H1 (cell line): ENCODE measurements at regions not wholly inside any gene's neighbourhood (a gene's known extent, or its start where the extent isn't known, plus 50 kb on each side); places are given as distances from the start of the nearest gene placed in this dataset.
"Not testable (repeated sequence)": the region's sequence is repeated elsewhere in the genome, so short reads cannot be mapped to it uniquely, and the experiment has no call there.

ENCODE experiments used
- CTCF ChIA-PET: fragments of 300-600 bp; sonication (Branson Sonifier 250); formaldehyde crosslinking; loops from one replicate; lab custom pipeline; 2021; ENCODE audit not compliant: partially characterized antibody; lab: Charles Lee
- POLR2A ChIA-PET: fragments of 300-600 bp; sonication (Branson Sonifier 250); formaldehyde crosslinking; loops from one replicate; lab custom pipeline; 2021; ENCODE audit warnings: inconsistent platforms; ENCODE audit not compliant: partially characterized antibody; lab: Charles Lee
- DNase-seq, 2 experiments: peaks; one replicate each; pipeline versions ENCODE4 v3.0.0 to v3.0.0-alpha.2; 2010 to 2022; ENCODE audit warnings: low spot score in 2 of 2, low read depth in 1 of 2, mixed read lengths in 1 of 2
- FAIRE-seq: peaks from 2 replicates; lab custom pipeline; 2011; peaks lifted over from hg19 to GRCh38; lab: Jason Lieb, UNC
- H2AFZ ChIP-seq: 2 replicates; pipeline ENCODE4 v1.8.1; 2012; ENCODE audit warnings: low read length, inconsistent platforms
- H2AK5ac ChIP-seq: 2 replicates; pipeline ENCODE4 v1.6.1; 2013; ENCODE audit warnings: low read depth, low read length
- H2BK120ac ChIP-seq: replicated peaks from 2 replicates; pipeline ENCODE3; 2013; ENCODE audit warnings: low read depth, low read length, inconsistent platforms
- H2BK12ac ChIP-seq: 2 replicates; pipeline ENCODE4 v1.6.1; 2013; ENCODE audit warnings: low read depth, low read length
- H2BK15ac ChIP-seq: 2 replicates; pipeline ENCODE4 v1.6.1; 2013; ENCODE audit warnings: low read length
- H2BK20ac ChIP-seq: 2 replicates; pipeline ENCODE4 v1.6.1; 2013; ENCODE audit warnings: low read length
- H2BK5ac ChIP-seq: 2 replicates; pipeline ENCODE4 v1.6.1; 2013; ENCODE audit warnings: low read depth, low read length
- H3K14ac ChIP-seq: 2 replicates; pipeline ENCODE4 v1.6.1; 2013; ENCODE audit warnings: inconsistent platforms; ENCODE audit not compliant: insufficient read length
- H3K18ac ChIP-seq: 2 replicates; pipeline ENCODE4 v1.6.1; 2013; ENCODE audit warnings: low read length; ENCODE audit errors: extremely low read depth
- H3K23ac ChIP-seq: 2 replicates; pipeline ENCODE4 v1.6.1; 2013; ENCODE audit warnings: inconsistent platforms; ENCODE audit not compliant: insufficient read length
- H3K23me2 ChIP-seq: 2 replicates; pipeline ENCODE4 v1.6.1; 2013; ENCODE audit warnings: low read depth, low read length
- H3K27ac ChIP-seq: 2 replicates; pipeline ENCODE4 v1.6.1; 2011; ENCODE audit warnings: low read depth, low read length, inconsistent platforms
- H3K27me3 ChIP-seq, 4 experiments: replicated peaks in 1 of 4; 1 replicate in 1 of 4; 2 replicates in 3 of 4; pipeline versions ENCODE4 v1.6.1 to v1.8.1; 2011 to 2013; ENCODE audit warnings: low read length in 3 of 4, mild to moderate bottlenecking in 3 of 4, inconsistent platforms in 2 of 4, mixed read lengths in 2 of 4, moderate library complexity in 1 of 4; ENCODE audit not compliant: control insufficient read depth in 3 of 4, insufficient read depth in 3 of 4; ENCODE audit errors: extremely low read depth in 1 of 4
- H3K36me3 ChIP-seq, 4 experiments: 2 replicates each; pipeline versions ENCODE4 v1.6.1 to v1.8.1; 2011 to 2013; ENCODE audit warnings: mild to moderate bottlenecking in 4 of 4, low read length in 3 of 4, moderate library complexity in 2 of 4, control low read depth in 1 of 4, inconsistent platforms in 1 of 4; ENCODE audit not compliant: insufficient read depth in 4 of 4, control insufficient read depth in 2 of 4
- H3K4ac ChIP-seq: replicated peaks from 2 replicates; pipeline ENCODE3; 2013; ENCODE audit warnings: low read length, low read depth, mixed read lengths, inconsistent platforms; ENCODE audit not compliant: insufficient read length
- H3K4me1 ChIP-seq, 4 experiments: replicated peaks in 1 of 4; 1 replicate in 1 of 4; 2 replicates in 3 of 4; pipeline versions ENCODE4 v1.6.1 to v1.8.1; 2011 to 2013; ENCODE audit warnings: low read length in 3 of 4, inconsistent platforms in 2 of 4, mixed read lengths in 1 of 4; ENCODE audit not compliant: insufficient read depth in 4 of 4, control insufficient read depth in 3 of 4
- H3K4me2 ChIP-seq, 2 experiments: 2 replicates each; pipeline versions ENCODE4 v1.6.1 to v1.8.1; 2011 to 2013; ENCODE audit warnings: low read depth in 2 of 2, low read length in 2 of 2, control low read depth in 1 of 2, inconsistent platforms in 1 of 2, mild to moderate bottlenecking in 1 of 2; ENCODE audit not compliant: insufficient read depth in 1 of 2
- H3K4me3 ChIP-seq, 4 experiments: fragments of 200-600, 300-600 bp in 1 of 4; sonication (generic), shearing (Covaris generic), sonication (Bioruptor Twin) in 1 of 4; 2 replicates each; pipeline versions ENCODE4 v1.5.1 to v1.8.1; 2011 to 2016; ENCODE audit warnings: low read length in 4 of 4, low read depth in 3 of 4, control low read depth in 2 of 4, inconsistent platforms in 2 of 4, mild to moderate bottlenecking in 2 of 4, mixed read lengths in 1 of 4, moderate library complexity in 1 of 4; ENCODE audit not compliant: insufficient read depth in 2 of 4; ENCODE audit errors: extremely low read depth in 1 of 4
- H3K56ac ChIP-seq: replicated peaks from 2 replicates; pipeline ENCODE3; 2013; ENCODE audit warnings: low read depth, mild to moderate bottlenecking, mixed read lengths, low read length, inconsistent platforms; ENCODE audit not compliant: insufficient read length
- H3K79me1 ChIP-seq: 2 replicates; pipeline ENCODE4 v1.6.1; 2013; ENCODE audit warnings: low read depth, low read length, control low read depth
- H3K79me2 ChIP-seq, 2 experiments: 2 replicates each; pipeline versions ENCODE4 v1.6.1 to v1.8.1; 2012 to 2013; ENCODE audit warnings: low read length in 2 of 2, mild to moderate bottlenecking in 2 of 2, inconsistent platforms in 1 of 2; ENCODE audit not compliant: insufficient read depth in 2 of 2, control insufficient read depth in 1 of 2
- H3K9ac ChIP-seq, 4 experiments: replicated peaks in 1 of 4; 1 replicate in 1 of 4; 2 replicates in 3 of 4; pipeline versions ENCODE4 v1.6.1 to v1.8.1; 2011 to 2013; ENCODE audit warnings: low read depth in 3 of 4, low read length in 3 of 4, control low read depth in 2 of 4, mild to moderate bottlenecking in 2 of 4, moderate library complexity in 2 of 4, inconsistent platforms in 1 of 4; ENCODE audit errors: extremely low read depth in 1 of 4
- H3K9me3 ChIP-seq, 2 experiments: 2 replicates each; pipeline versions ENCODE4 v1.6.1 to v1.8.1; 2012 to 2013; ENCODE audit warnings: mild to moderate bottlenecking in 2 of 2, moderate library complexity in 2 of 2, control low read depth in 1 of 2, inconsistent platforms in 1 of 2, low read depth in 1 of 2, low read length in 1 of 2, mixed read lengths in 1 of 2; ENCODE audit not compliant: insufficient read depth in 2 of 2
- H4K20me1 ChIP-seq, 2 experiments: replicated peaks in 1 of 2; 2 replicates each; pipeline versions ENCODE3 to v1.8.1; 2011 to 2013; ENCODE audit warnings: inconsistent platforms in 2 of 2, low read length in 2 of 2, mild to moderate bottlenecking in 1 of 2; ENCODE audit not compliant: insufficient read depth in 2 of 2, control insufficient read depth in 1 of 2
- H4K5ac ChIP-seq: 2 replicates; pipeline ENCODE4 v1.6.1; 2013; ENCODE audit warnings: low read length, low read depth, mixed read lengths, inconsistent platforms; ENCODE audit not compliant: insufficient read length
- H4K8ac ChIP-seq: 2 replicates; pipeline ENCODE4 v1.8.0; 2013; ENCODE audit warnings: mild to moderate bottlenecking, moderate library complexity, low read length, inconsistent platforms; ENCODE audit not compliant: insufficient read depth; ENCODE audit errors: extremely low read depth
- H4K91ac ChIP-seq: replicated peaks from 2 replicates; pipeline ENCODE3; 2013; ENCODE audit warnings: low read length, mixed read lengths, inconsistent platforms; ENCODE audit not compliant: insufficient read length
- ASH2L ChIP-seq: fragments of 200-600, 300-600 bp; sonication (generic); IDR thresholded peaks from one replicate; pipeline ENCODE4 v1.7.1; 2017; ENCODE audit warnings: low read length
- WGBS, 2 experiments: shearing (Covaris generic) in 1 of 2; methylation state at CpG; one replicate each; pipeline versions ENCODE4 v1.1.6 to v1.1.7; 2013 to 2015; ENCODE audit warnings: low lambda C conversion rate in 2 of 2, mixed read lengths in 2 of 2, inconsistent platforms in 1 of 2, low coverage in 1 of 2, missing lambda C conversion rate in 1 of 2; ENCODE audit not compliant: insufficient replicate concordance in 2 of 2, insufficient coverage in 1 of 2, insufficient read length in 1 of 2; ENCODE audit errors: extremely low coverage in 1 of 2, missing lambda C conversion rate in 1 of 2; 5-methylcytosine and 5-hydroxymethylcytosine counted together

DNA sequence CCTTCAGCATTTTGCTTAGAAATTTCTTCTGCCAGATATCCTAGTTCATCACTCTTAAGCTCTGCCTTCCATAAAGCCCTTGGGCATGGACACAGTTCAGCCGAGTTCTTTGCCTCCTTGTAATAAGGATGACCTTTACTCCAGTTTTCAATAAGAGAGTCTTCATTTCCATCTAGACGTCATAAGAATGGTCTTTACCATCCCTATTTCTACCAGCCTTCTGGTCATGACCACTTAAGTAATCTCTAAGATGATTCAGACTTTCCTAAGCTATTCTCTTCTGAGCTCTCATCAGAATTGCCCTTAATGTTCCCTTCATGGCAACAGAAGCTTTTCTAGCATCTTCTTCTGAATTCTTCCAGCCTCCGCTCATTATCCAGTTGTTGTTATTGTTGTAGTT lies 126.1 kb downstream of the TFAP2C start (continued):
- no peak for TF ChIP-seq ASH2L

- not testable (repeated sequence) for H4K5ac ChIP-seq, H3K23me2 ChIP-seq, H4K91ac ChIP-seq, H2AFZ ChIP-seq, H3K79me1 ChIP-seq, H3K27ac ChIP-seq, H2AK5ac ChIP-seq, H3K4me2 ChIP-seq, H3K23ac ChIP-seq, H3K4me1 ChIP-seq, H2BK20ac ChIP-seq, H2BK5ac ChIP-seq, H4K8ac ChIP-seq, H3K9me3 ChIP-seq, FAIRE-seq, H3K36me3 ChIP-seq, H3K56ac ChIP-seq, H3K4ac ChIP-seq, H2BK120ac ChIP-seq, H3K14ac ChIP-seq, H2BK12ac ChIP-seq, DNase-seq, H3K27me3 ChIP-seq, H3K79me2 ChIP-seq, H4K20me1 ChIP-seq, H3K9ac ChIP-seq, H3K18ac ChIP-seq, H2BK15ac ChIP-seq, H3K4me3 ChIP-seq
- CTCF ChIA-PET = interaction anchor here (0.6 to 1.1 kb wide), 2 partner anchors 10 to 13 kb away, joined by 3 read pairs; no protein-coding TSS in a partner anchor
- WGBS, 2 experiments = 94% methylated on average over 3 of the region's 5 CpGs; no CpG with 5 or more reads in 1 of the 2 experiments
- POLR2A ChIA-PET = interaction anchor here (0.6 kb wide), 1 partner anchor 24 kb away, joined by 3 read pairs; no protein-coding TSS in a partner anchor
Observed at GRCh38 chr20:56756658-56757057, 127.6 kb downstream of the TFAP2C start.
